ENCODE measurements at regions not wholly inside any gene's neighbourhood (a gene's known extent, or its start where the extent isn't known, plus 50 kb on each side); places are given as distances from the start of the nearest gene placed in this dataset.

DNA sequence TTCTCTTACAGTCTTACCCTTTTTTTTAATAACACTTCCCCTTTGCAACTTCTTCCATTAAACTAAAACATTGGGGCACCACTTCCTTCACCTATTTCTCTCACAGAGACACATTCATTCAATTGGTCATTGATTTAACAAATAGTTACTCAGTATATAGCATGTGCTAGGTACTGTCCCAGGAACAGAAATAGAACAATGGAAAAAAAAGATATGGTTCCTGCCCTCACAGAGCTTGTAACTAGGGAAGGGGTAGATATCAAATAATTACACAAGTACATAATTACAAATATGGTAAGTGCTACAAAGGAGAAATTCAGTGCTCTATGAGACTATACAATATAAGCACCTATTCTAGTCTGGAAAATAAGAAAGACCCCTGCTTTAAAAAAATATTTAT lies 165.5 kb upstream of the RBBP8 start:
- TF ChIP-seq CTCF (IDR thresholded peaks at IDR 0.05; ENCODE audit: low read depth, low read length, missing control alignments), result no peak
- DNase-seq (ENCODE audit: low read depth), result no peak
- H3K4me3 ChIP-seq (ENCODE audit: low read depth, low read length), result no peak overlapping the region

DNA sequence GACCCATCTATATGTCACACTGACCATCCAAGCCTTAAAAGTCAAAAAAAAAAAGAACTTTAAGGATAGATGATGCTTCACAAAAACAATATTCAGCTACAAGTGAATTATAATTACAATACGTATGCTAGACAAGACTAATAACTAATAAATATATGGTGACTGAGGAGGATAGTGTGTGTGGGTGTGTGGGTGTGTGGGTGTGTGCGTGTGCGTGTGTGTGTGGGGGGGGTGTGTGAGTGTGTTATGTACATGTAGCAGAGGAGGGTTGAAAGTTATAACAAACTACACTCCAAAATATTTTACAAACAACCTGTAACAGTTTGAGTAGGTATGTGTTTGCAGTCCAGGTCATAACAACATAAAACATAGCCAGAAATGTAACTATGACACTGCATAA lies 159.2 kb upstream of the RBBP8 start:
- H3K4me3 ChIP-seq (ENCODE audit: low read depth, low read length), result no peak overlapping the region
- no peak for DNase-seq (ENCODE audit: low read depth)
- no peak for TF ChIP-seq CTCF (IDR thresholded peaks at IDR 0.05; ENCODE audit: low read depth, low read length, missing control alignments)

GRCh38 chr18:22778996-22779395 lies 154.1 kb upstream of the RBBP8 start:
- no peak for DNase-seq (ENCODE audit: low read depth)
- no peak overlapping the region for H3K4me3 ChIP-seq (ENCODE audit: low read depth, low read length)
- no peak for TF ChIP-seq CTCF (IDR thresholded peaks at IDR 0.05; ENCODE audit: low read depth, low read length, missing control alignments)

DNA sequence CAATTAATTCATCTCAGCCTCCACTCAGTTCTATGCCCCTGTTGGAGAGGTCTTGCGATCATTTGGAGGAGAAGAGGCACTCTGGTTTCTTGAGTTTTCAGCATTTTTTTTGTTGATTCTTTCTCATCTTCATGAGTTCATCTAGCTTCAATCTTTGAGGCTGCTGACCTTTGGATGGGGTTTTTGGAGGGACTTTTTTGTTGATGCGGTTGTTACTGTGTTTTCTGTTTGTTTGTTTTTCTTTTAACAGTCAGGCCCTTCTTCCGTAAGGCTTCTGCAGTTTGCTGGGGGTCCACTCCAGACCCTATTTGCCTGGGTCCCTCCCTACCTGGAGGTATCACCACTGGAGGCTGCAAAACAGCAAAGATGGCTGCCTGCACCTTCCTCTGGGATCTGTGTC lies 149.9 kb upstream of the RBBP8 start:
- no peak for TF ChIP-seq CTCF (IDR thresholded peaks at IDR 0.05; ENCODE audit: low read depth, low read length, missing control alignments)
- no peak for DNase-seq (ENCODE audit: low read depth)
- no peak overlapping the region for H3K4me3 ChIP-seq (ENCODE audit: low read depth, low read length)

DNA sequence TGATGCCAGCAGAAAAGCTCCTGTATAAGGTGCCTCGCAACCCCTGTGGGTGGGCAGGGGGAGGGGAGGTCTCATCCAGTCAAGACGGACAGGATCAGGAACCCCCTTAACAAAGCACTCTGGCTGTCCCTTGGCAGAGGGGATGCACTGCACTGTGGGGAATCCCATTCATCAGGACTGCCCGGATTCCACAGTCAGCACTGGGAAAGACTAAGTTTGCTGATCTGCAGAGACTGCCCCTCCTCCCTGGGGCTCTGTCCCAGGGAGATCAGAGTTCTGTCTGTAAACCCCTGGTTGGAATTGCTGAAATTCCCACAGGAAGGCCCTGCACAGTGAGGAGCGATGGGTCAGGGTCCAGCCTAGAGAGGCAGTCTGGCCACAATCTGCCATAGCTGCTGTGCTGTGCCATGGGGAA lies 149.5 kb upstream of the RBBP8 start:
- H3K4me3 ChIP-seq (ENCODE audit: low read depth, low read length), result no peak overlapping the region
- no peak for DNase-seq (ENCODE audit: low read depth)
- TF ChIP-seq CTCF (IDR thresholded peaks at IDR 0.05; ENCODE audit: low read depth, low read length, missing control alignments), result no peak

DNA sequence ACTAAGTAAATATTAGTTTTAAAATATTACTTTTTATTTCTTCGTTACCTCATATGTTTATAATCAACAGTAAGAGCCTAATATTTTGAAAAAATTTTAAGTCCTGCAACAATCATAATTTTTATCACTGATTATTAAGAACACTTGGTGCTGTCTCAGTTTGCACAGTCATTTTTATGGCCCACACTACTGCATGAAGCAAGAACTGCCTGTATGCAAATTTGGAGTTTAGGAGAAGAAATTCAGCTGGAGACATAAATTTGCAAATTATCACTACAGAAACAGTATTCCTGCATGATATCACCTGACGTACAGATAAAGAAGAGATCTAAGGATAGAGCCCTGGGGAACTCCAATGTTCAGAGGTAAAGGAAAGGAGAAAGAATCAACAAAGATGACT lies 144.1 kb upstream of the RBBP8 start:
- no peak overlapping the region for H3K4me3 ChIP-seq (ENCODE audit: low read depth, low read length)
- DNase-seq (ENCODE audit: low read depth), result no peak
- TF ChIP-seq CTCF (IDR thresholded peaks at IDR 0.05; ENCODE audit: low read depth, low read length, missing control alignments), result no peak

DNA sequence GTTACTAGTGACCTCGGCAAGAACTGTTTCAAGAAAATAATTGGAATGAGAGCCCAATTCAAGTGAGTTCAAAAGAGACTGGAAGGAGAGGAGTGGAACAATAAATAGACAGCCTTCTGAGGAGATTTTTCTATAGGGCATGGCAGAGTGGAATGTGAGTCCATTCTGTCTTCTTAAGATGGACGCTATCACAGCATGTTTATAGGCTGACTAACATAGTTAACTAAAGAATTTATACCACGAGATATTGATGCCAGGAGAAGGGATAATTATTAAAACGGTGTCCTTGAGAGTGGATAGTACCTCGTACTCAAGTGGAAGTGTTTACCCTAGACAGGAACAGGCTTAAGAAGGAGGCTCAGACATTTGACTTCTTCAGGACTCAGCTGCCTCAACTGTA lies 143.5 kb upstream of the RBBP8 start:
- no peak for TF ChIP-seq CTCF (IDR thresholded peaks at IDR 0.05; ENCODE audit: low read depth, low read length, missing control alignments)
- no peak for DNase-seq (ENCODE audit: low read depth)
- H3K4me3 ChIP-seq (ENCODE audit: low read depth, low read length), result no peak overlapping the region

Data from GM12864 (cell line).